Right hindlimb (tissue), 1 donor: ENCODE measurements at regions not wholly inside any gene's neighbourhood (a gene's known extent, or its start where the extent isn't known, plus 50 kb on each side); places are given as distances from the start of the nearest gene placed in this dataset.
"Not testable (repeated sequence)": the region's sequence is repeated elsewhere in the genome, so short reads cannot be mapped to it uniquely, and the experiment has no call there.

Source experiments
- DNase-seq: peaks from one replicate; pipeline ENCODE4 v3.0.0-alpha.2; 2018

- no peak for DNase-seq
These were observed 90.9 kb upstream of the PTHLH start for GRCh38 chr12:28063355-28063880.

- no peak for DNase-seq
These were observed 92.8 kb upstream of the PTHLH start for GRCh38 chr12:28065374-28065773.

- DNase-seq: no peak
These were observed 93.5 kb upstream of the PTHLH start for GRCh38 chr12:28065889-28066630.

- no peak for DNase-seq
These were observed 94.3 kb upstream of the PTHLH start for GRCh38 chr12:28066879-28067278.

GRCh38 chr12:28068467-28068866, 95.9 kb upstream of the PTHLH start:
- DNase-seq: no peak

- no peak for DNase-seq
These were observed 107.0 kb upstream of the PTHLH start for GRCh38 chr12:28079539-28079938.

- no peak for DNase-seq
These were observed 108.2 kb upstream of the CCDC91 start for GRCh38 chr12:28082096-28082495.

GRCh38 chr12:28083840-28084678, 106.2 kb upstream of the CCDC91 start:
- no peak for DNase-seq

- DNase-seq: no peak
These were observed 103.6 kb upstream of the CCDC91 start for GRCh38 chr12:28086521-28087155.

- no peak for DNase-seq
These were observed 101.5 kb upstream of the CCDC91 start for GRCh38 chr12:28088566-28089272.

GRCh38 chr12:28089338-28089737, 100.9 kb upstream of the CCDC91 start:
- DNase-seq: peak; percentile 29

GRCh38 chr12:28090835-28091234, 99.4 kb upstream of the CCDC91 start:
- DNase-seq: no peak

GRCh38 chr12:28092396-28092795, 97.9 kb upstream of the CCDC91 start:
- DNase-seq: no peak

- no peak for DNase-seq
These were observed 93.6 kb upstream of the CCDC91 start for GRCh38 chr12:28096649-28097048.

- DNase-seq: no peak
These were observed 93.0 kb upstream of the CCDC91 start for GRCh38 chr12:28097221-28097620.

- not testable (repeated sequence) for DNase-seq
These were observed 91.0 kb upstream of the CCDC91 start for GRCh38 chr12:28099245-28099644.

GRCh38 chr12:28099871-28100270, 90.4 kb upstream of the CCDC91 start:
- DNase-seq: no peak

- no peak for DNase-seq
These were observed 89.5 kb upstream of the CCDC91 start for GRCh38 chr12:28100717-28101116.

- DNase-seq: no peak
These were observed 85.9 kb upstream of the CCDC91 start for GRCh38 chr12:28104316-28104715.

- no peak for DNase-seq
These were observed 85.1 kb upstream of the CCDC91 start for GRCh38 chr12:28104903-28105864.

GRCh38 chr12:28107679-28108078, 82.6 kb upstream of the CCDC91 start:
- no peak for DNase-seq

- no peak for DNase-seq
These were observed 81.7 kb upstream of the CCDC91 start for GRCh38 chr12:28108599-28108998.
